HEK293T (cell line): ENCODE measurements at regions not wholly inside any gene's neighbourhood (a gene's known extent, or its start where the extent isn't known, plus 50 kb on each side); places are given as distances from the start of the nearest gene placed in this dataset.

Experiments
- CTCF ChIA-PET: fragments of 350-600 bp; formaldehyde crosslinking; extraction: SDS; loops from one replicate; lab custom pipeline; 2021; ENCODE audit warnings: antibody characterized with exemption, inconsistent platforms; lab: Yijun Ruan, JAX
- POLR2A ChIA-PET: fragments of 350-600 bp; formaldehyde crosslinking; extraction: SDS; loops from one replicate; lab custom pipeline; 2020; ENCODE audit warnings: antibody characterized with exemption, inconsistent platforms; lab: Yijun Ruan, JAX
- DNase-seq: peaks from one replicate; pipeline ENCODE4 v3.0.0; 2012; ENCODE audit warnings: mixed read lengths; ENCODE audit errors: extremely low spot score
- ARNT ChIP-seq: fragments of 450-650 bp; IDR thresholded peaks from 2 replicates; pipeline ENCODE4 v1.6.1; 2017; ENCODE audit warnings: mild to moderate bottlenecking
- BHLHE40 ChIP-seq: fragments of 450-650 bp; IDR thresholded peaks from 2 replicates; pipeline ENCODE4 v1.6.1; 2016; ENCODE audit warnings: mild to moderate bottlenecking, moderate library complexity, borderline replicate concordance
- CTBP1 ChIP-seq: fragments of 450-650 bp; IDR thresholded peaks from 2 replicates; pipeline ENCODE4 v1.6.1; 2016; ENCODE audit warnings: borderline replicate concordance
- ELF4 ChIP-seq: fragments of 450-650 bp; IDR thresholded peaks from 2 replicates; pipeline ENCODE4 v1.6.1; 2017; ENCODE audit warnings: antibody characterized with exemption
- FOXA1 ChIP-seq: fragments of 450-650 bp; IDR thresholded peaks from 2 replicates; pipeline ENCODE4 v1.6.1; 2016; ENCODE audit warnings: mild to moderate bottlenecking
- FOXK2 ChIP-seq: fragments of 450-650 bp; IDR thresholded peaks from 2 replicates; pipeline ENCODE4 v1.6.1; 2016; ENCODE audit warnings: mild to moderate bottlenecking
- FOXM1 ChIP-seq: fragments of 450-650 bp; IDR thresholded peaks from 2 replicates; pipeline ENCODE4 v1.6.1; 2017; ENCODE audit warnings: mild to moderate bottlenecking, borderline replicate concordance
- HDGF ChIP-seq: fragments of 450-650 bp; IDR thresholded peaks from 2 replicates; pipeline ENCODE4 v1.6.1; 2017; ENCODE audit warnings: antibody characterized with exemption, borderline replicate concordance
- L3MBTL2 ChIP-seq: fragments of 450-650 bp; conservative IDR thresholded peaks from 2 replicates; pipeline ENCODE4 v1.6.1; 2016; ENCODE audit warnings: mild to moderate bottlenecking
- LEF1 ChIP-seq: fragments of 450-650 bp; IDR thresholded peaks from 2 replicates; pipeline ENCODE4 v1.6.1; 2017; ENCODE audit warnings: mild to moderate bottlenecking, borderline replicate concordance
- NFRKB ChIP-seq: fragments of 450-650 bp; IDR thresholded peaks from 2 replicates; pipeline ENCODE4 v1.6.1; 2016; ENCODE audit warnings: mild to moderate bottlenecking, moderate library complexity
- PKNOX1 ChIP-seq: fragments of 450-650 bp; IDR thresholded peaks from 2 replicates; pipeline ENCODE4 v1.6.1; 2016
- SP1 ChIP-seq: fragments of 450-650 bp; IDR thresholded peaks from 2 replicates; pipeline ENCODE4 v1.6.1; 2017
- SUZ12 ChIP-seq: fragments of 450-650 bp; IDR thresholded peaks from 2 replicates; pipeline ENCODE4 v1.6.1; 2016; ENCODE audit warnings: mild to moderate bottlenecking
- TARDBP ChIP-seq: fragments of 450-650 bp; IDR thresholded peaks from 2 replicates; pipeline ENCODE4 v1.6.1; 2016
- ZNF384 ChIP-seq: fragments of 450-650 bp; IDR thresholded peaks from 2 replicates; pipeline ENCODE4 v1.6.1; 2016

- no peak for DNase-seq
- ChIA-PET POLR2A (no interaction called here), CTCF (no interaction called here)
- TF ChIP-seq PKNOX1: no peak
- TF ChIP-seq FOXM1: no peak
- TF ChIP-seq CTBP1: no peak
- TF ChIP-seq NFRKB: no peak
- TF ChIP-seq LEF1: no peak
- no peak for TF ChIP-seq HDGF
- no peak for TF ChIP-seq FOXA1
- TF ChIP-seq BHLHE40: no peak
- TF ChIP-seq SUZ12: no peak
- no peak for TF ChIP-seq FOXK2
- no peak for TF ChIP-seq ZNF384
- no peak for TF ChIP-seq SP1
- no peak for TF ChIP-seq ELF4
- TF ChIP-seq L3MBTL2: no peak
- TF ChIP-seq ARNT: no peak
- no peak for TF ChIP-seq TARDBP
Observed at GRCh38 chr10:4434105-4434504, 391.9 kb upstream of the AKR1E2 start.

DNA sequence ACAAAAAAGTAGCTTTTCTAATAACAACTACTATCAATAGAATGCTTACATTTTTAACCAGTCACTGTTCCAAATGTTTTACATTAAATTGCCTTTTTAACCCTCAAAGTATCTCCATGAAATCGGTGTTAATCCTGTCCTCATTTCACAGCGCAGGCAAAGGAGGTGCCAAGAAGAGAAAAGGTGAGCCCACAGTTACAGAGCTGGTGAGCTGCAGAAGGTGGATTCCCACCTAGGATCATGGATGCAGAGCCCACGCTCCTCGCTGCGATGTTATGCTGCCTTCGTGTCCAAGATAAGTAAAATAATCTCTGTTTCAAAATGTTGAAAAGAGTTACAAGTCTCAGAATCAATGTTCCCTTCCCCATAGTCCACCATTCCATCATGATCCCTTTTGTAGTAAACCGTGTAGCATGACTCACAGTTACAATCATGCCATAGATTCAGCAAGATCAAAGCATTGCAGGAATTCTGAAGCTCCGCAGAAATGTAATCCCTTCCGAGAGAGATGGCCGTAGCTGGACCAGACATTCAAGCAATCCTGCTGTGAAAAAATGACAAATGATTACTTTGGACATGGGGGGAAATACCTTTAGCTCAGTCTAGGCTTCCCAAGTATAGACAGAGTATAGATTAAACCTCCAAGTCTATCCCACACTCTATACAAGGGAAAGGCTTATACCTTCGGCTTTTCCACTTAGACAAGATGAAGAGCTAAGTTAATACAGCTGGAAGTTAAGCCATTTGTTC lies 394.7 kb upstream of the AKR1E2 start:
- DNase-seq: no peak
- TF ChIP-seq BHLHE40 (no peak), SP1 (no peak), LEF1 (no peak), PKNOX1 (no peak), CTBP1 (no peak), ZNF384 (no peak), FOXM1 (no peak), ELF4 (no peak), L3MBTL2 (no peak), SUZ12 (no peak), NFRKB (no peak), ARNT (no peak), FOXA1 (no peak), FOXK2 (no peak), TARDBP (no peak), HDGF (no peak)
- CTCF ChIA-PET: interaction anchor here (0.9 kb wide), 1 partner anchor 14 kb away, joined by 3 read pairs; no protein-coding TSS in a partner anchor
- POLR2A ChIA-PET: interaction anchor here (0.6 kb wide), 1 partner anchor 25 kb away, joined by 3 read pairs; no protein-coding TSS in a partner anchor

- POLR2A ChIA-PET: no interaction called here
- DNase-seq: no peak
- CTCF ChIA-PET: no interaction called here
- TF ChIP-seq SP1: no peak
- no peak for TF ChIP-seq SUZ12
- TF ChIP-seq FOXK2: no peak
- TF ChIP-seq FOXA1: no peak
- no peak for TF ChIP-seq CTBP1
- no peak for TF ChIP-seq ARNT
- no peak for TF ChIP-seq ELF4
- no peak for TF ChIP-seq FOXM1
Observed at GRCh38 chr10:4429571-4429970, 396.4 kb upstream of the AKR1E2 start.

DNA sequence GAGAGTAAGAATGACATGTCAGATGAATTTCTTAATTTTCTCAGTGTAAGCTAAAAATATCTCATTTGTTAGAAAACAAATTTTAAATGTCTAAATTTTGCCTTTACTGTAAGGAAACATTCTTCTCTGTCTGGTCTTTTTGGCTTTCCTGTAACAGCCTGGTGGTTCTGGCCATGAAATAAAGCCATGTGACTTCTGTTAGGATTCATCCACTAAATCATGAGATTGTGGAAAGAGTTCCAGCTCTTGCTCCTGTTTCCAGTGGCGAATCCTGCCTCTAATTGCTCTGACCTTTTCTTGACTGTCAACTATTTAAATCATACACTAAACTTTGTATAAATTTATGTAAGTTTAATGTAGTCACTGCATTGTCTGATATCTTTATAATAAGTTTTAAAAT lies 398.5 kb upstream of the AKR1E2 start:
- CTCF ChIA-PET: no interaction called here

GRCh38 chr10:4426866-4427265 lies 399.1 kb upstream of the AKR1E2 start:
- no peak for DNase-seq
- no peak for TF ChIP-seq CTBP1
- no peak for TF ChIP-seq TARDBP
- TF ChIP-seq ZNF384: no peak
- POLR2A ChIA-PET: no interaction called here
- CTCF ChIA-PET: no interaction called here

More for the DNA sequence above, 398.5 kb upstream of the AKR1E2 start:
- POLR2A ChIA-PET: no interaction called here
- DNase-seq: no peak
- TF ChIP-seq FOXM1 (no peak), SP1 (no peak)

- CTCF ChIA-PET: no interaction called here
- POLR2A ChIA-PET: interaction anchor here (0.6 kb wide), 1 partner anchor 616 kb away, joined by 3 read pairs; no protein-coding TSS in a partner anchor
- no peak for DNase-seq
- no peak for TF ChIP-seq PKNOX1
- TF ChIP-seq NFRKB: no peak
- TF ChIP-seq L3MBTL2: no peak
- TF ChIP-seq FOXA1: no peak
- no peak for TF ChIP-seq BHLHE40
- no peak for TF ChIP-seq ARNT
Observed at GRCh38 chr10:4409319-4409718, 416.7 kb upstream of the AKR1E2 start.

DNA sequence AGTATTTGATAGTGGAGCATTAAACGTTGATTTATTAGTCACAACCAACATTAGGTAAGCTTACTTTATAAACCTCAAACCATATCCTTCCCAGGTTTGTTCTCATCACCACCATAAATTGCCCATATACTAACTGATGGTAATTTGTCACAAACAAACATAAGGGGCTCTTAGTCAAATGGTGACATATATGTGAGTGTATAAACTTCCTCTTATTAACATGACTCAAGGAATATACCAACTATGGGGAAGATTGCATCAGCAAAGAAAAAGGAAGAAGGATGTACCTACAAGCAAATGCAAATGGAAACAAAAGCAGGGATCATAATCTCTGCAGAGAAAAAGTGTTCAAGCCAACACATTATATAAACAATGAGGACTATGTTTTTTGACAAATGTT lies 418.2 kb upstream of the AKR1E2 start:
- DNase-seq: no peak
- no peak for TF ChIP-seq SUZ12
- no peak for TF ChIP-seq TARDBP
- no peak for TF ChIP-seq BHLHE40
- no peak for TF ChIP-seq NFRKB
- no peak for TF ChIP-seq ZNF384
- TF ChIP-seq HDGF: no peak
- no peak for TF ChIP-seq CTBP1
- no peak for TF ChIP-seq ARNT
- no peak for TF ChIP-seq FOXA1
- TF ChIP-seq ELF4: no peak
- TF ChIP-seq PKNOX1: no peak
- TF ChIP-seq L3MBTL2: no peak
- TF ChIP-seq FOXM1: no peak
- TF ChIP-seq LEF1: no peak
- ChIA-PET CTCF (no interaction called here), POLR2A (no interaction called here)
